Sigmoid colon (tissue), 3 donors: ENCODE measurements at regions not wholly inside any gene's neighbourhood (a gene's known extent, or its start where the extent isn't known, plus 50 kb on each side); places are given as distances from the start of the nearest gene placed in this dataset.

ENCODE experiments used
- CTCF ChIP-seq, 4 experiments: fragments of 450-650 bp in 3 of 4; fragments of 200-600 bp in 1 of 4; IDR thresholded peaks; one replicate each; pipeline ENCODE4 v1.5.1; 2016 to 2019; ENCODE audit warnings: antibody characterized with exemption in 4 of 4, mild to moderate bottlenecking in 3 of 4, moderate library complexity in 2 of 4
- POLR2A ChIP-seq, 2 donors: fragments of 450-650 bp; IDR thresholded peaks; one replicate each; pipeline ENCODE4 v1.6.1; 2016; ENCODE audit warnings: antibody characterized with exemption in 2 of 2, mild to moderate bottlenecking in 2 of 2, moderate library complexity in 2 of 2

- no peak for TF ChIP-seq POLR2A (IDR thresholded peaks at IDR 0.05)
- no peak for TF ChIP-seq CTCF (IDR thresholded peaks at IDR 0.05)
Observed at GRCh38 chr3:181952221-181952620, 240.5 kb downstream of the SOX2 start.
